GM21576 (cell line): ENCODE measurements at regions not wholly inside any gene's neighbourhood (a gene's known extent, or its start where the extent isn't known, plus 50 kb on each side); places are given as distances from the start of the nearest gene placed in this dataset.

Experiments used
- ATAC-seq: cut with Tn5 transposase; IDR thresholded peaks from one replicate; pipeline ENCODE4 v1.9.1; 2021; ENCODE audit warnings: mild to moderate bottlenecking, moderate library complexity; ENCODE audit not compliant: unreplicated experiment

GRCh38 chr7:49346195-49346899 is 422.0 kb downstream of the CDC14C start:
- no peak for ATAC-seq

GRCh38 chr7:49367072-49367471 is 406.4 kb upstream of the VWC2 start:
- ATAC-seq = no peak

- no peak for ATAC-seq
Measured at GRCh38 chr7:49371771-49372170, 401.7 kb upstream of the VWC2 start.

- ATAC-seq = no peak
Measured at GRCh38 chr7:49376817-49377375, 396.5 kb upstream of the VWC2 start.

GRCh38 chr7:49386792-49387191 is 386.6 kb upstream of the VWC2 start:
- no peak for ATAC-seq

GRCh38 chr7:49389871-49390479 is 383.5 kb upstream of the VWC2 start:
- ATAC-seq = no peak

- no peak for ATAC-seq
Measured at GRCh38 chr7:49396229-49396628, 377.2 kb upstream of the VWC2 start.

- ATAC-seq = no peak
Measured at GRCh38 chr7:49397750-49398149, 375.7 kb upstream of the VWC2 start.

- ATAC-seq = no peak
Measured at GRCh38 chr7:49398236-49398635, 375.2 kb upstream of the VWC2 start.

GRCh38 chr7:49398746-49399145 is 374.7 kb upstream of the VWC2 start:
- ATAC-seq = no peak

GRCh38 chr7:49400891-49401550 is 372.4 kb upstream of the VWC2 start:
- ATAC-seq = no peak

GRCh38 chr7:49403844-49404243 is 369.6 kb upstream of the VWC2 start:
- ATAC-seq = no peak

GRCh38 chr7:49407205-49407604 is 366.2 kb upstream of the VWC2 start:
- ATAC-seq = no peak

GRCh38 chr7:49417034-49417433 is 356.4 kb upstream of the VWC2 start:
- ATAC-seq = no peak

GRCh38 chr7:49418963-49419362 is 354.5 kb upstream of the VWC2 start:
- ATAC-seq = no peak

- no peak for ATAC-seq
Measured at GRCh38 chr7:49422564-49422963, 350.9 kb upstream of the VWC2 start.

- ATAC-seq = no peak
Measured at GRCh38 chr7:49424109-49424508, 349.3 kb upstream of the VWC2 start.

GRCh38 chr7:49425277-49425818 is 348.1 kb upstream of the VWC2 start:
- ATAC-seq = no peak

GRCh38 chr7:49432254-49432653 is 341.2 kb upstream of the VWC2 start:
- ATAC-seq = no peak

- ATAC-seq = no peak
Measured at GRCh38 chr7:49433794-49434193, 339.6 kb upstream of the VWC2 start.

GRCh38 chr7:49434846-49435245 is 338.6 kb upstream of the VWC2 start:
- ATAC-seq = no peak

GRCh38 chr7:49438281-49438680 is 335.2 kb upstream of the VWC2 start:
- no peak for ATAC-seq
